ENCODE measurements at regions not wholly inside any gene's neighbourhood (a gene's known extent, or its start where the extent isn't known, plus 50 kb on each side); places are given as distances from the start of the nearest gene placed in this dataset.

- Histone ChIP-seq H4K91ac (ENCODE audit: low read length) (no peak overlapping the region), H3K4me1 (ENCODE audit: control insufficient read depth, insufficient read depth, low read depth, low read length) (no peaks in the 10 kb centered on the region), H3K9me3 (ENCODE audit: control insufficient read depth, low read length) (peaks cover 7% of the 10 kb centered on the region), H3K27me3 (ENCODE audit: control insufficient read depth in 1 of 2, insufficient read depth in 1 of 2, low read length in 2 of 2) (no peaks in the 10 kb centered on the region), H2BK15ac (ENCODE audit: low read depth, poor library complexity, severe bottlenecking) (no peak overlapping the region), H2BK5ac (ENCODE audit: low read depth, low read length, poor library complexity, severe bottlenecking) (no peak overlapping the region), H2AFZ (ENCODE audit: low read depth, low read length) (no peak overlapping the region), H3K9ac (ENCODE audit: low read length) (no peak overlapping the region), H3K79me1 (replicated peaks; ENCODE audit: low read length, poor library complexity, severe bottlenecking) (no peaks in the 10 kb centered on the region), H3K14ac (ENCODE audit: low read length in 2 of 2) (no peak overlapping the region), H3K4me3 (ENCODE audit: insufficient read depth in 1 of 2, low read depth in 1 of 2, low read length in 2 of 2) (no peak overlapping the region), H3K27ac (ENCODE audit: low read length, poor library complexity, severe bottlenecking) (no peak overlapping the region), H2AK5ac (ENCODE audit: low read length, severe bottlenecking) (no peak overlapping the region), H3K23ac (ENCODE audit: low read length in 2 of 2) (no peak overlapping the region), H3K18ac (ENCODE audit: low read depth in 1 of 2, low read length in 2 of 2) (no peak overlapping the region), H3K4ac (ENCODE audit: low read depth in 1 of 2, low read length in 2 of 2) (no peak overlapping the region), H2BK120ac (ENCODE audit: low read depth, low read length) (no peak overlapping the region), H2BK12ac (ENCODE audit: low read length in 2 of 2) (no peak overlapping the region), H3K36me3 (ENCODE audit: control insufficient read depth in 1 of 2, insufficient read depth in 2 of 2, low read depth in 1 of 2, low read length in 2 of 2) (no peaks in the 10 kb centered on the region), H4K8ac (ENCODE audit: low read length) (no peak overlapping the region), H3K4me2 (ENCODE audit: low read length, poor library complexity, severe bottlenecking) (no peak overlapping the region)
- no peak for DNase-seq
- 38% methylated on average over 1 of the region's 1 CpG for WGBS
These were observed 541.2 kb upstream of the TRPC7 start for GRCh38 chr5:136906545-136906944.

- no peak overlapping the region for H2BK15ac ChIP-seq (ENCODE audit: low read depth, poor library complexity, severe bottlenecking)
- H3K9ac ChIP-seq (ENCODE audit: low read length), result no peak overlapping the region
- DNase-seq, result no peak
- H3K23ac ChIP-seq (ENCODE audit: low read length in 2 of 2), result no peak overlapping the region
- no peak overlapping the region for H4K8ac ChIP-seq (ENCODE audit: low read length)
- H3K36me3 ChIP-seq (ENCODE audit: control insufficient read depth in 1 of 2, insufficient read depth in 2 of 2, low read depth in 1 of 2, low read length in 2 of 2), result no peaks in the 10 kb centered on the region
- no peak overlapping the region for H2BK12ac ChIP-seq (ENCODE audit: low read length in 2 of 2)
- H2AK5ac ChIP-seq (ENCODE audit: low read length, severe bottlenecking), result no peak overlapping the region
- no peak overlapping the region for H3K4me3 ChIP-seq (ENCODE audit: insufficient read depth in 1 of 2, low read depth in 1 of 2, low read length in 2 of 2)
- no peaks in the 10 kb centered on the region for H3K27me3 ChIP-seq (ENCODE audit: control insufficient read depth in 1 of 2, insufficient read depth in 1 of 2, low read length in 2 of 2)
- H2BK5ac ChIP-seq (ENCODE audit: low read depth, low read length, poor library complexity, severe bottlenecking), result no peak overlapping the region
- no peak overlapping the region for H3K14ac ChIP-seq (ENCODE audit: low read length in 2 of 2)
- no peak overlapping the region for H3K4me2 ChIP-seq (ENCODE audit: low read length, poor library complexity, severe bottlenecking)
- H3K4me1 ChIP-seq (ENCODE audit: control insufficient read depth, insufficient read depth, low read depth, low read length), result no peaks in the 10 kb centered on the region
- H3K9me3 ChIP-seq (ENCODE audit: control insufficient read depth, low read length), result peaks cover 14% of the 10 kb centered on the region
- no peaks in the 10 kb centered on the region for H3K79me1 ChIP-seq (replicated peaks; ENCODE audit: low read length, poor library complexity, severe bottlenecking)
- H2BK120ac ChIP-seq (ENCODE audit: low read depth, low read length), result no peak overlapping the region
- no peak overlapping the region for H3K18ac ChIP-seq (ENCODE audit: low read depth in 1 of 2, low read length in 2 of 2)
- no peak overlapping the region for H3K27ac ChIP-seq (ENCODE audit: low read length, poor library complexity, severe bottlenecking)
- no peak overlapping the region for H2AFZ ChIP-seq (ENCODE audit: low read depth, low read length)
- no peak overlapping the region for H3K4ac ChIP-seq (ENCODE audit: low read depth in 1 of 2, low read length in 2 of 2)
- no peak overlapping the region for H4K91ac ChIP-seq (ENCODE audit: low read length)
These were observed 540.2 kb upstream of the TRPC7 start for GRCh38 chr5:136905571-136905970.

GRCh38 chr5:136894070-136894469 lies 528.7 kb upstream of the TRPC7 start:
- no peak overlapping the region for H2BK12ac ChIP-seq (ENCODE audit: low read length in 2 of 2)
- no peak overlapping the region for H2BK5ac ChIP-seq (ENCODE audit: low read depth, low read length, poor library complexity, severe bottlenecking)
- H3K4me2 ChIP-seq (ENCODE audit: low read length, poor library complexity, severe bottlenecking), result no peak overlapping the region
- DNase-seq, result no peak
- H2BK15ac ChIP-seq (ENCODE audit: low read depth, poor library complexity, severe bottlenecking), result no peak overlapping the region
- no peak overlapping the region for H4K91ac ChIP-seq (ENCODE audit: low read length)
- H2BK120ac ChIP-seq (ENCODE audit: low read depth, low read length), result no peak overlapping the region
- peaks cover 4 to 6% of the 10 kb centered on the region in 2 experiments for H3K27me3 ChIP-seq (ENCODE audit: control insufficient read depth in 1 of 2, insufficient read depth in 1 of 2, low read length in 2 of 2)
- H2AK5ac ChIP-seq (ENCODE audit: low read length, severe bottlenecking), result no peak overlapping the region
- no peak overlapping the region for H3K14ac ChIP-seq (ENCODE audit: low read length in 2 of 2)
- H3K4ac ChIP-seq (ENCODE audit: low read depth in 1 of 2, low read length in 2 of 2), result no peak overlapping the region
- no peak overlapping the region for H3K4me3 ChIP-seq (ENCODE audit: insufficient read depth in 1 of 2, low read depth in 1 of 2, low read length in 2 of 2)
- H3K9ac ChIP-seq (ENCODE audit: low read length), result no peak overlapping the region
- H3K23ac ChIP-seq (ENCODE audit: low read length in 2 of 2), result no peak overlapping the region
- H2AFZ ChIP-seq (ENCODE audit: low read depth, low read length), result no peak overlapping the region
- peaks cover 5% of the 10 kb centered on the region for H3K9me3 ChIP-seq (ENCODE audit: control insufficient read depth, low read length)
- no peak overlapping the region for H3K18ac ChIP-seq (ENCODE audit: low read depth in 1 of 2, low read length in 2 of 2)
- 87% methylated on average over 3 of the region's 5 CpGs for WGBS
- H4K8ac ChIP-seq (ENCODE audit: low read length), result no peak overlapping the region
- no peaks in the 10 kb centered on the region for H3K79me1 ChIP-seq (replicated peaks; ENCODE audit: low read length, poor library complexity, severe bottlenecking)
- no peaks in the 10 kb centered on the region for H3K4me1 ChIP-seq (ENCODE audit: control insufficient read depth, insufficient read depth, low read depth, low read length)
- H3K27ac ChIP-seq (ENCODE audit: low read length, poor library complexity, severe bottlenecking), result no peak overlapping the region
- no peaks in the 10 kb centered on the region for H3K36me3 ChIP-seq (ENCODE audit: control insufficient read depth in 1 of 2, insufficient read depth in 2 of 2, low read depth in 1 of 2, low read length in 2 of 2)

GRCh38 chr5:136892000-136892399 lies 526.7 kb upstream of the TRPC7 start:
- Histone ChIP-seq H3K14ac (ENCODE audit: low read length in 2 of 2) (no peak overlapping the region), H3K27me3 (ENCODE audit: control insufficient read depth in 1 of 2, insufficient read depth in 1 of 2, low read length in 2 of 2) (peaks cover 4 to 6% of the 10 kb centered on the region in 2 experiments), H3K9ac (ENCODE audit: low read length) (no peak overlapping the region), H3K36me3 (ENCODE audit: control insufficient read depth in 1 of 2, insufficient read depth in 2 of 2, low read depth in 1 of 2, low read length in 2 of 2) (no peaks in the 10 kb centered on the region), H3K23ac (ENCODE audit: low read length in 2 of 2) (no peak overlapping the region), H3K4ac (ENCODE audit: low read depth in 1 of 2, low read length in 2 of 2) (no peak overlapping the region), H3K27ac (ENCODE audit: low read length, poor library complexity, severe bottlenecking) (no peak overlapping the region), H2AFZ (ENCODE audit: low read depth, low read length) (no peak overlapping the region), H4K91ac (ENCODE audit: low read length) (no peak overlapping the region), H3K18ac (ENCODE audit: low read depth in 1 of 2, low read length in 2 of 2) (no peak overlapping the region), H2BK5ac (ENCODE audit: low read depth, low read length, poor library complexity, severe bottlenecking) (no peak overlapping the region), H2AK5ac (ENCODE audit: low read length, severe bottlenecking) (no peak overlapping the region), H3K4me3 (ENCODE audit: insufficient read depth in 1 of 2, low read depth in 1 of 2, low read length in 2 of 2) (no peak overlapping the region), H4K8ac (ENCODE audit: low read length) (no peak overlapping the region), H2BK12ac (ENCODE audit: low read length in 2 of 2) (no peak overlapping the region), H2BK120ac (ENCODE audit: low read depth, low read length) (no peak overlapping the region), H3K4me2 (ENCODE audit: low read length, poor library complexity, severe bottlenecking) (no peak overlapping the region), H3K79me1 (replicated peaks; ENCODE audit: low read length, poor library complexity, severe bottlenecking) (no peaks in the 10 kb centered on the region), H3K4me1 (ENCODE audit: control insufficient read depth, insufficient read depth, low read depth, low read length) (no peaks in the 10 kb centered on the region), H2BK15ac (ENCODE audit: low read depth, poor library complexity, severe bottlenecking) (no peak overlapping the region), H3K9me3 (ENCODE audit: control insufficient read depth, low read length) (no peaks in the 10 kb centered on the region)
- no peak for DNase-seq
- WGBS, result no CpG with 5 or more reads among the region's 3 CpGs
